ENCODE measurements at regions not wholly inside any gene's neighbourhood (a gene's known extent, or its start where the extent isn't known, plus 50 kb on each side); places are given as distances from the start of the nearest gene placed in this dataset.
"Not testable (repeated sequence)": the region's sequence is repeated elsewhere in the genome, so short reads cannot be mapped to it uniquely, and the experiment has no call there.

DNA sequence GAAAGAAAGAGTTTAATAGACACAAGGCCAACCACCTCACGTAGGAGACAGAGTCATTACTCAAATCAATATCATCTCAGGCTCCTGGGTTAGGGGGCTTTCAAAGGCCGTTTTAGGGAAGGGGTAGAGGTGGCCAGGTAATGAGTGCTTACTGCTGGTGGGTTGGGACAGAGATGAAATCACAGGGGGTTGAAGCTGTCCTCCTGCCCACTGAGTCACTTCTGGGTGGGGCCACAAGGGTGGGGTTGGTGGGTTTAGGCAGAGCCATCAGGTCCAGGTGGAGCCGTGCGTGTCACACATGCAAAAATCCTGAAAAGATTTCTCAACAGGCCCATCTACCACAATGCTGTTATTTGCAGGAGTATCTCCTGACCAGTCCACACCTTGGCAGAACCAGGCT, 167.0 kb upstream of the EXOC2 start:
- TF ChIP-seq, protein P1, sequence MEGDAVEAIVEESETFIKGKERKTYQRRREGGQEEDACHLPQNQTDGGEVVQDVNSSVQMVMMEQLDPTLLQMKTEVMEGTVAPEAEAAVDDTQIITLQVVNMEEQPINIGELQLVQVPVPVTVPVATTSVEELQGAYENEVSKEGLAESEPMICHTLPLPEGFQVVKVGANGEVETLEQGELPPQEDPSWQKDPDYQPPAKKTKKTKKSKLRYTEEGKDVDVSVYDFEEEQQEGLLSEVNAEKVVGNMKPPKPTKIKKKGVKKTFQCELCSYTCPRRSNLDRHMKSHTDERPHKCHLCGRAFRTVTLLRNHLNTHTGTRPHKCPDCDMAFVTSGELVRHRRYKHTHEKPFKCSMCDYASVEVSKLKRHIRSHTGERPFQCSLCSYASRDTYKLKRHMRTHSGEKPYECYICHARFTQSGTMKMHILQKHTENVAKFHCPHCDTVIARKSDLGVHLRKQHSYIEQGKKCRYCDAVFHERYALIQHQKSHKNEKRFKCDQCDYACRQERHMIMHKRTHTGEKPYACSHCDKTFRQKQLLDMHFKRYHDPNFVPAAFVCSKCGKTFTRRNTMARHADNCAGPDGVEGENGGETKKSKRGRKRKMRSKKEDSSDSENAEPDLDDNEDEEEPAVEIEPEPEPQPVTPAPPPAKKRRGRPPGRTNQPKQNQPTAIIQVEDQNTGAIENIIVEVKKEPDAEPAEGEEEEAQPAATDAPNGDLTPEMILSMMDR (conservative IDR thresholded peaks at IDR 0.05; ENCODE audit: low read depth), result no peak
- POLR2A ChIA-PET (ENCODE audit: low non-redundant PET), result no interaction called here
- no peak overlapping the region for H3K27ac ChIP-seq
- no peak for DNase-seq (ENCODE audit: low spot score)
- CTCF ChIA-PET, result no interaction called here

DNA sequence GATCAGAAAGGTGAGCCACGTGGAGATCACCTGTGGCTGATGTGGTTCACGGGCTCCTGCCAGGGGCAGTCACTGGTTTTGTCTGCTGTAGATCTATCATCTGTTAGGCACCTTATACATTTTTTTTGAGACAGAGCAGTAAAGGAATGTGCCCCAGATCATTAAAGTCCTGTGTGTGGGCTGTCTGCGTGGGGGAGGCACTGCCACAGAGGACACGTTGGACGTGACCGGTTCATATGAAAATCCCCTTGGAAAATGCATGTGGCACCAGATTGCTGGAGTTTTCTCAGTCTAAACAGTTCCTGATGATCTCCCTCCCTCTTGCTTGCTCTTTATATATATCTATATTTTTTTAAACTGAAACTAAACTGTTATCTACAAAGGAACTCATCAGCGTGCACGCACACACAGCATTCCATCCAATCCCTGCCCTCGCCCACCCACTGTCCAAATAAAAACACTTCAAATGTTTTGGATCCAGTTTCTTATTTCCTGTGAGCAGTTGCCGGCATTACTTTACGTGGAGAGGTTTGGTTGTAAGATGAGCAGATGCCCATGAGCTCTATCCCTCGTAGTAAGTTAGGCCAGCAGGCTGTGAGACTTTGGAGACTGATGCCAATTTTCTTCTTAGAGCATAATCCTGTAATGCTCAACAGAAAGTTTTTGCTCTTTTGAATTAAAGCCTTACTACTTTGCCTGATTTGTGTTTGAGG, 161.6 kb upstream of the EXOC2 start:
- H3K27ac ChIP-seq, result no peak overlapping the region
- TF ChIP-seq, protein P1 (conservative IDR thresholded peaks at IDR 0.05; ENCODE audit: low read depth), result no peak
- ChIA-PET POLR2A (ENCODE audit: low non-redundant PET) (no interaction called here), CTCF (no interaction called here)
- no peak for DNase-seq (ENCODE audit: low spot score)

DNA sequence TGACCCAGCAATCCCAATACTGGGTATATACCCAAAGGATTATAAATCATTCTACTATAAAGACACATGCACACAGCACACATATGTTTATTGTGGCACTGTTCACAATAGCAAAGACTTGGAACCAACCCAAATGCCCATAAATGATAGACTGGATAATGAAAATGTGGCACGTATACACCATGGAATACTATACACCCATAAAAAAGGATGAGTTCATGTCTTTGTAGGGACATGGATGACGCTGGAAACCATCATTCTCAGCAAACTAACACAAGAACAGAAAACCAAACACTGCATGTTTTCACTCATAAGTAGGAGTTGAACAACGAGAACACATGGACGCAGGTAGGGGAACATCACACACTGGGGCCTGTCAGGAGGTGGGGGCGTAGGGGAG, 159.3 kb upstream of the EXOC2 start:
- CTCF ChIA-PET, result interaction anchor here (0.6 kb wide), 1 partner anchor 32 kb away, joined by 3 read pairs; no protein-coding TSS in a partner anchor
- POLR2A ChIA-PET (ENCODE audit: low non-redundant PET), result not testable (repeated sequence)

DNA sequence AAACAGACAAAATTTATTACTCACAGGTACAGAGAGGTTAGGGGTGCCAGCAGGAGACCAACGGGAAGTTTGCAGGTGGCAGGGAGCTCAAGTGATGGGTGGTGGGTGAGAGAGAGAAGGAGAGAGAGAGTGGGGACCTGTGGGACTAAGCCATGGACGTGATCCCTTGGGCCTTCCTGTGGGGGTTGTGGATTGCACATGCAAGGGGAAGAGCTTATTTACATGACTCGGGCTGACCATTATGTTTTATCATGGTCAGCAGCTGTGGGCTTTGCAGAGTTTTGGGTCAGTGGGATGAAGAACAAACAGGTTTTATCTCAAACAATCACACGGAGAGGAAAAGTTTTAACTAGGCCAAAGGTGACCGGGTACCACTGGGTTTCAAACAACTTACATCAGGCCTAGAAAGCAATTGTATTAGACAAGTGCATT, 156.2 kb upstream of the EXOC2 start:
- ChIA-PET CTCF (no interaction called here), POLR2A (ENCODE audit: low non-redundant PET) (no interaction called here)
- TF ChIP-seq, protein P1 (conservative IDR thresholded peaks at IDR 0.05; ENCODE audit: low read depth), result no peak
- H3K27ac ChIP-seq, result no peak overlapping the region
- no peak for DNase-seq (ENCODE audit: low spot score)

More for the DNA sequence above, 159.3 kb upstream of the EXOC2 start:
- not testable (repeated sequence) for DNase-seq (ENCODE audit: low spot score); H3K27ac ChIP-seq

DNA sequence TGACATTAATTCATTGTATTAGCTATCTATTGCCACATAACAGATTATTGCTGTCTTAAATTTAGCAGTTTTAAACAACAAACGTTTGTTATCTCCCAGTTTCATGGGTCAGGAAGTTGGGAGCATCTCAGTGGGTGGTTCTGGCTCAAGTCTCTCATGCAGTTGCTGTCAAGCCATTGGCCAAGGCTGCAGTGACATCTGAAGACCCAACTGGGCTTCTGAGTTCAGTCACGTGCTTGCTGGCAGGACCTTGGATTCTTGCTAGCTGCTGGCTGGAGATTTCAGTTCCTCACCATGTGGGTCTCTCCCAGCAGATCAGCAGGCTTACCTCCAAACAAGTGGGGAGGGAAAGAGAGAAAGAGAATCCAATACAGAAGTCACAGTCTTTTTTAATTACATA, 152.6 kb upstream of the EXOC2 start:
- ChIA-PET POLR2A (ENCODE audit: low non-redundant PET) (no interaction called here), CTCF (interaction anchor here (0.6 kb wide), 1 partner anchor 536 kb away, joined by 3 read pairs; no protein-coding TSS in a partner anchor)
- DNase-seq (ENCODE audit: low spot score), result no peak
- H3K27ac ChIP-seq, result no peak overlapping the region
- TF ChIP-seq, protein P1 (conservative IDR thresholded peaks at IDR 0.05; ENCODE audit: low read depth), result no peak

DNA sequence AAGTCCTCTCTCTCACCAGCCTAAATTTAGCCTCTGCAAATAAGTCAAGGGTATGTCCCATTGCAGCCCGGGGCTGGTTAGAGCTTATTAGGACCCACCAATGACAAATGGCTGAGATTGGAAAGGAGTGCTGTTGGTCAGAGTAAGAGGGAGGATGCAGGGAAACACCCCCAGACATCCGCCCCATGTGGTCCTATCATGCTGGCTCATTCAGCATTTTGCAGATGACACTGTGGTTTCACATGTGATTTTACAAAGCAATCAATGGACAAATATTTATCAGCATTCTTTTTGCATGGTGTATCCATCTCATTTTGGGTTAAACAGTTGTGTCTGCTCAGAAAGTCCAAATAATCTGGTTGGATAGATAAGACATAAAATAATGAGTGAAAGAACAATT, 152.2 kb upstream of the EXOC2 start:
- POLR2A ChIA-PET (ENCODE audit: low non-redundant PET), result no interaction called here
- CTCF ChIA-PET, result no interaction called here
- no peak overlapping the region for H3K27ac ChIP-seq
- TF ChIP-seq, protein P1 (conservative IDR thresholded peaks at IDR 0.05; ENCODE audit: low read depth), result no peak
- no peak for DNase-seq (ENCODE audit: low spot score)

DNA sequence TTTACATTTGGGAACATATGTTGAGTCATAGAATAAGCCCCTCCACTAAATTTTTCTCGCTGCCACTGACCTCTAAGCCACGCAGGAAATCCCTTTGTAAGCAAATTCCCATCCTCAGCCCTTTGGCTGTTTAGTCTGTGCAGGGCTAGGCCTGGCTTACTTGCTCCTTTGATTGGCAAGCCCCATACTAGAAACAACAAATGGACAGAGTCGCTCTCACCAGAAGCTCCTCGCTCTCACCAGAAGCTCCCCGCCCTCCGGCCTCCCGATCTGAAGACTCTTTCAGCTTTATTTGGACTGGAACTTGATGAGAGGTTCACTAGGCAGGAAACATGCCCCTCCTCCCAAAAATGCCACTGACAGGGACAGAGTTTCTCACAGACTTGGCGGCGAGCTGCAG, 149.2 kb upstream of the EXOC2 start:
- no peak overlapping the region for H3K27ac ChIP-seq
- ChIA-PET CTCF (no interaction called here), POLR2A (ENCODE audit: low non-redundant PET) (no interaction called here)
- TF ChIP-seq, protein P1 (conservative IDR thresholded peaks at IDR 0.05; ENCODE audit: low read depth), result no peak
- DNase-seq (ENCODE audit: low spot score), result no peak

All from RWPE1 (cell line).